A673 (cell line): ENCODE measurements at regions not wholly inside any gene's neighbourhood (a gene's known extent, or its start where the extent isn't known, plus 50 kb on each side); places are given as distances from the start of the nearest gene placed in this dataset.

Experiments
- BruUV-seq: library from RNA; stranded (reverse); fragments of 400-500 nt; replicated peaks from 2 replicates; lab custom pipeline; 2021; lab: Mats Ljungman, UMichigan
- CTCF ChIA-PET: fragments of 300-600 bp; sonication (Branson Sonifier 250); formaldehyde crosslinking; loops from one replicate; lab custom pipeline; 2022; ENCODE audit warnings: antibody characterized with exemption; lab: Charles Lee
- POLR2A ChIA-PET: fragments of 300-600 bp; sonication (Branson Sonifier 250); formaldehyde crosslinking; loops from one replicate; lab custom pipeline; 2022; ENCODE audit warnings: antibody characterized with exemption; ENCODE audit not compliant: low non-redundant PET; lab: Charles Lee
- DNase-seq: peaks from one replicate; pipeline ENCODE4 v3.0.0-alpha.2; 2015; ENCODE audit warnings: low spot score
- H3K27ac ChIP-seq: fragments of 200-600 bp; sonication (generic); 2 replicates; pipeline ENCODE4 v1.5.1; 2016; ENCODE audit warnings: mixed run types, low read depth, mild to moderate bottlenecking, mixed read lengths, antibody characterized with exemption, low read length; ENCODE audit not compliant: poor library complexity, severe bottlenecking
- H3K27me3 ChIP-seq: fragments of 200-600 bp; sonication (generic); replicated peaks from 2 replicates; pipeline ENCODE4 v1.6.1; 2017; ENCODE audit warnings: mixed run types, low read depth, mild to moderate bottlenecking, mixed read lengths, antibody characterized with exemption, low read length; ENCODE audit not compliant: insufficient read depth, poor library complexity
- H3K36me3 ChIP-seq: fragments of 200-600 bp; sonication (generic); 2 replicates; pipeline ENCODE4 v1.6.1; 2016; ENCODE audit warnings: mixed run types, mild to moderate bottlenecking, mixed read lengths, antibody characterized with exemption, low read length; ENCODE audit not compliant: insufficient read depth, poor library complexity, severe bottlenecking
- H3K4me1 ChIP-seq: fragments of 200-600 bp; sonication (generic); 2 replicates; pipeline ENCODE4 v1.6.1; 2017; ENCODE audit warnings: mixed run types, mild to moderate bottlenecking, mixed read lengths, antibody characterized with exemption, low read length; ENCODE audit not compliant: insufficient read depth, poor library complexity, severe bottlenecking
- H3K4me3 ChIP-seq: fragments of 200-600 bp; sonication (generic); 2 replicates; pipeline ENCODE4 v1.5.1; 2016; ENCODE audit warnings: low read depth, mixed run types, mild to moderate bottlenecking, mixed read lengths, low read length; ENCODE audit not compliant: poor library complexity, severe bottlenecking
- H3K9me3 ChIP-seq: fragments of 200-600 bp; sonication (generic); 2 replicates; pipeline ENCODE4 v1.6.1; 2016; ENCODE audit warnings: mixed run types, low read depth, mild to moderate bottlenecking, mixed read lengths, antibody characterized with exemption, low read length; ENCODE audit not compliant: poor library complexity, severe bottlenecking
- CTCF ChIP-seq: fragments of 300-800, 200-600 bp; sonication (generic); conservative IDR thresholded peaks from 2 replicates; pipeline ENCODE4 v1.5.1; 2017; ENCODE audit warnings: low read depth, mild to moderate bottlenecking, antibody characterized with exemption, low read length, moderate library complexity, mixed read lengths
- EZH2 ChIP-seq: fragments of 200-600 bp; sonication (generic); IDR thresholded peaks from 2 replicates; pipeline ENCODE4 v1.6.1; 2017; ENCODE audit warnings: borderline replicate concordance, low read depth, mild to moderate bottlenecking, mixed read lengths, antibody characterized with exemption, low read length; ENCODE audit not compliant: poor library complexity, severe bottlenecking
- intact Hi-C: fragments of 100-400 bp; cut with micrococcal nuclease; formaldehyde crosslinking; loops from one replicate; pipeline ENCODE4 v1.10.0; 2022; ENCODE audit not compliant: unreplicated experiment

DNA sequence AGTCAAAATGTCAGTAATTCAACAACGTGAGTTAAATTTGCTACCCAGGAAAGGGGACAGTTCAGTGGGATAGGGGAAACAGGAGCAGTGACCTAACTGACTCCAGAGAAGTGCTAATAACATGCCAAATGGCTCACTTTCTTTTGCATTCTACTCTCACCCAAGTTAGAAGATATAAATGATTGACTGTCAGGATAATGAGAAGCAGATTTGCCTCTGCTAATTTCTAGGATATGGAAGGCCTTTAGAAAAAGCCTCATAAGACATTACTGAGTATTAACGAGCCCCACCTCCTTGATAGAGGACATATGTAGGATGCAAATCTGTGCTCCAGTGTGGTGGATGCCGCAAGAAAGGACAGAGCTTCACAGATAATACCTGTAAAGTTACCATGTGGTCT, 318.6 kb upstream of the NT5C1B start:
- no peaks in the 10 kb centered on the region for H3K27me3 ChIP-seq
- no peak overlapping the region for H3K4me3 ChIP-seq
- intact Hi-C loops = no loop called here
- H3K27ac ChIP-seq = no peak overlapping the region
- no peak for DNase-seq
- TF ChIP-seq CTCF = no peak
- no peak for TF ChIP-seq EZH2
- H3K9me3 ChIP-seq = no peaks in the 10 kb centered on the region
- ChIA-PET CTCF (no interaction called here), POLR2A (no interaction called here)
- no TSS peak for BruUV-seq
- H3K4me1 ChIP-seq = no peaks in the 10 kb centered on the region
- no peaks in the 10 kb centered on the region for H3K36me3 ChIP-seq

DNA sequence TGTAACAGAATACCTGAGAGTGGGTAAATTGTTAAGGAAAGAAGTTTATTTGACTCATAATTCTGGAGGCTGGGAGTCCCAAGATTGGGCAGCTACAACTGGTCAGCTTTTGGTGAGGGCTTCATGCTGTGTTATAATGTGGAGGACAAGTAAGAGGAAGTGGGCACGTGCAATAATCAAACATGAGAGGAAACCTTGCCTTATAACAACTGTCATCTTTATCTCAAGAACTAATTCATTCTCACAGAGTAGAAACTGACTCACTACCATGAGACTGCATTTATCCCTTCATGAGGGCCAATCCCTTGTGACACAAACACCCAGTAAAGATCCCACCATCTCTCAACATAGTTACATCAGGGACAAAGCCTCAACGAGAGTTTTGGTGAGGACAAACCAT, 318.1 kb upstream of the NT5C1B start:
- intact Hi-C loops = no loop called here
- BruUV-seq = no TSS peak
- no peaks in the 10 kb centered on the region for H3K4me1 ChIP-seq
- H3K36me3 ChIP-seq = no peaks in the 10 kb centered on the region
- H3K27me3 ChIP-seq = no peaks in the 10 kb centered on the region
- H3K4me3 ChIP-seq = no peak overlapping the region
- ChIA-PET POLR2A (no interaction called here), CTCF (no interaction called here)
- DNase-seq = no peak
- no peak overlapping the region for H3K27ac ChIP-seq
- TF ChIP-seq CTCF (no peak), EZH2 (no peak)
- no peaks in the 10 kb centered on the region for H3K9me3 ChIP-seq

DNA sequence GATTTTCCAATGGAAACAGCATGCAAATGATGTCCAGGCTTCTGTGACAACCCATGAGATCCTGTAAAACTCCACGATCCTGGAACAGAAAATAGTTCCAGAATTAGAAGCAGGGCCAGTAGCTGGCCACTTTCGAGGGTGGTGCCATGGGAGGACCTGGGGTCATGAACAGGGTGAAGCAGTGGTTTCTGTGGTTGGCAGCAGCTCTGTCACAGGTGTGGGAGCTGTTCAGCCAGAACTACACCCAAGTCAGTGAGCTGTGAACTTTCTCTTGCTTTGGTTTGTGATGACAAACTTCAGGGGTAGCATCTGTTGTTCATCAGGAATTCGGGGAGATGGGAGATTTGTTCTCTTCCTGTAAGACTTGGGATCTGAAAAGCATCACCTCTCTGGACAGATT, 314.4 kb upstream of the NT5C1B start:
- no peak overlapping the region for H3K4me3 ChIP-seq
- BruUV-seq = no TSS peak
- intact Hi-C loops = no loop called here
- CTCF ChIA-PET = no interaction called here
- TF ChIP-seq EZH2 (no peak), CTCF (no peak)
- H3K27me3 ChIP-seq = peaks cover 5% of the 10 kb centered on the region
- POLR2A ChIA-PET = no interaction called here
- no peaks in the 10 kb centered on the region for H3K4me1 ChIP-seq
- no peaks in the 10 kb centered on the region for H3K36me3 ChIP-seq
- H3K9me3 ChIP-seq = no peaks in the 10 kb centered on the region
- no peak overlapping the region for H3K27ac ChIP-seq
- no peak for DNase-seq
